OCI-LY7 (cell line): ENCODE measurements at regions not wholly inside any gene's neighbourhood (a gene's known extent, or its start where the extent isn't known, plus 50 kb on each side); places are given as distances from the start of the nearest gene placed in this dataset.
A peak's percentile ranks its signal among the peaks of the same experiment; 100 is the strongest.

Source experiments
- BruUV-seq: library from RNA; stranded (reverse); fragments of 400-500 nt; replicated peaks from 2 replicates; lab custom pipeline; 2021; lab: Mats Ljungman, UMichigan
- CTCF ChIA-PET: fragments of 300-600 bp; sonication (Branson Sonifier 250); formaldehyde crosslinking; loops from one replicate; lab custom pipeline; 2022; ENCODE audit warnings: antibody characterized with exemption; ENCODE audit not compliant: unreplicated experiment; lab: Charles Lee
- POLR2A ChIA-PET: fragments of 300-600 bp; sonication (Branson Sonifier 250); formaldehyde crosslinking; loops from one replicate; lab custom pipeline; 2022; ENCODE audit warnings: antibody characterized with exemption; lab: Charles Lee
- DNase-seq: peaks from one replicate; pipeline ENCODE4 v3.0.0-alpha.2; 2015; ENCODE audit warnings: low spot score
- H2AFZ ChIP-seq: fragments of 200-600 bp; sonication (generic), shearing (Covaris generic); 2 replicates; pipeline ENCODE4 v1.6.1; 2014; ENCODE audit warnings: mild to moderate bottlenecking, antibody characterized with exemption, low read length, moderate library complexity
- H3K27ac ChIP-seq: fragments of 200-600 bp; sonication (generic); 2 replicates; pipeline ENCODE4 v1.5.1; 2014; ENCODE audit warnings: mixed run types, low read depth, mild to moderate bottlenecking, moderate library complexity, low read length, inconsistent platforms; ENCODE audit not compliant: poor library complexity, severe bottlenecking
- H3K36me3 ChIP-seq: fragments of 200-600 bp; sonication (generic); 2 replicates; pipeline ENCODE4 v1.6.1; 2014; ENCODE audit warnings: mild to moderate bottlenecking, antibody characterized with exemption, low read length, moderate library complexity, mixed read lengths; ENCODE audit not compliant: insufficient read depth
- H3K4me1 ChIP-seq: fragments of 200-600 bp; sonication (generic); 2 replicates; pipeline ENCODE4 v1.5.1; 2014; ENCODE audit warnings: mild to moderate bottlenecking, low read length; ENCODE audit not compliant: insufficient read depth, poor library complexity, severe bottlenecking
- H3K4me2 ChIP-seq: fragments of 200-600 bp; sonication (generic); 2 replicates; pipeline ENCODE4 v1.6.1; 2014; ENCODE audit warnings: mild to moderate bottlenecking, low read length
- H3K4me3 ChIP-seq: fragments of 200-600 bp; sonication (generic); 2 replicates; pipeline ENCODE4 v1.5.1; 2014; ENCODE audit warnings: mild to moderate bottlenecking, low read depth, low read length; ENCODE audit not compliant: poor library complexity, severe bottlenecking
- H3K79me2 ChIP-seq: fragments of 200-600 bp; sonication (generic); 2 replicates; pipeline ENCODE4 v1.6.1; 2016; ENCODE audit warnings: low read depth, mild to moderate bottlenecking, low read length, moderate library complexity, mixed read lengths; ENCODE audit not compliant: insufficient read depth
- H3K9me2 ChIP-seq: fragments of 200-600 bp; sonication (generic); 2 replicates; pipeline ENCODE4 v1.6.1; 2016; ENCODE audit warnings: mild to moderate bottlenecking, low read length, mixed read lengths; ENCODE audit not compliant: insufficient read depth
- H3K9me3 ChIP-seq: fragments of 200-600 bp; sonication (generic); 2 replicates; pipeline ENCODE4 v1.6.1; 2014; ENCODE audit warnings: mild to moderate bottlenecking, mixed run types, low read length, mixed read lengths
- H4K20me1 ChIP-seq: fragments of 200-600 bp; sonication (generic); 2 replicates; pipeline ENCODE4 v1.6.1; 2014; ENCODE audit warnings: mild to moderate bottlenecking, antibody characterized with exemption, low read length, moderate library complexity, mixed read lengths; ENCODE audit not compliant: insufficient read depth
- CTCF ChIP-seq: fragments of 200-600 bp; sonication (generic); conservative IDR thresholded peaks from 2 replicates; pipeline ENCODE4 v1.5.1; 2014; ENCODE audit warnings: mild to moderate bottlenecking, antibody characterized with exemption, low read length, moderate library complexity, mixed read lengths
- EZH2phosphoT487 ChIP-seq: fragments of 200-600 bp; sonication (generic); IDR thresholded peaks from 2 replicates; pipeline ENCODE4 v1.6.1; 2018; ENCODE audit warnings: low read depth, borderline replicate concordance, mild to moderate bottlenecking, mixed run types, antibody characterized with exemption, low read length, moderate library complexity, mixed read lengths
- intact Hi-C: fragments of 100-400 bp; cut with micrococcal nuclease; formaldehyde crosslinking; loops from one replicate; pipeline ENCODE4 v1.10.0; 2022; ENCODE audit not compliant: unreplicated experiment

GRCh38 chr4:183393446-183393845 lies 51.0 kb upstream of the CDKN2AIP start:
- H2AFZ ChIP-seq: no peak overlapping the region
- intact Hi-C loops: no loop called here

GRCh38 chr4:183394166-183394951 lies 50.1 kb upstream of the CDKN2AIP start:
- no peak for TF ChIP-seq EZH2phosphoT487
- no peak for TF ChIP-seq CTCF
- no peak overlapping the region for H3K27ac ChIP-seq
- ChIA-PET POLR2A (interaction anchor here (0.6 kb wide), 1 partner anchor 71 kb away, joined by 3 read pairs; no protein-coding TSS in a partner anchor), CTCF (no interaction called here)
- BruUV-seq: no TSS peak
- H3K4me2 ChIP-seq: no peak overlapping the region
- no peaks in the 10 kb centered on the region for H3K9me3 ChIP-seq
- no peaks in the 10 kb centered on the region for H3K79me2 ChIP-seq
- H4K20me1 ChIP-seq: no peaks in the 10 kb centered on the region
- no peak overlapping the region for H3K4me3 ChIP-seq
- intact Hi-C loops: no loop called here
- DNase-seq: no peak
- H3K4me1 ChIP-seq: peaks cover 14% of the 10 kb centered on the region
- H3K9me2 ChIP-seq: no peaks in the 10 kb centered on the region
- H2AFZ ChIP-seq: 0 out of 2 replicates have a peak overlapping the region, but pooled peaks have one; percentile 18
- H3K36me3 ChIP-seq: no peaks in the 10 kb centered on the region

More at GRCh38 chr4:183393446-183393845, 51.0 kb upstream of the CDKN2AIP start:
- Histone ChIP-seq H3K9me2 (no peaks in the 10 kb centered on the region), H4K20me1 (no peaks in the 10 kb centered on the region), H3K79me2 (no peaks in the 10 kb centered on the region), H3K4me2 (no peak overlapping the region), H3K4me1 (peaks cover 13% of the 10 kb centered on the region), H3K4me3 (no peak overlapping the region), H3K27ac (no peak overlapping the region), H3K36me3 (no peaks in the 10 kb centered on the region), H3K9me3 (no peaks in the 10 kb centered on the region)
- no peak for DNase-seq
- ChIA-PET POLR2A (interaction anchor here (0.5 to 0.7 kb wide), 3 partner anchors 140 to 712 kb away, joined by 3 to 4 read pairs (median 3); no protein-coding TSS in a partner anchor), CTCF (no interaction called here)
- TF ChIP-seq CTCF (no peak), EZH2phosphoT487 (no peak)
- no TSS peak for BruUV-seq
